ENCODE measurements at regions not wholly inside any gene's neighbourhood (a gene's known extent, or its start where the extent isn't known, plus 50 kb on each side); places are given as distances from the start of the nearest gene placed in this dataset.

GRCh38 chr11:8800520-8801110 lies 110.4 kb upstream of the AKIP1 start:
- no peak for DNase-seq

- no peak for DNase-seq
Observed at GRCh38 chr11:8801121-8801520, 109.9 kb upstream of the AKIP1 start.

GRCh38 chr11:8802251-8802650 lies 108.7 kb upstream of the AKIP1 start:
- no peak for DNase-seq

GRCh38 chr11:8803973-8804372 lies 107.0 kb upstream of the AKIP1 start:
- DNase-seq = no peak

- no peak for DNase-seq
Observed at GRCh38 chr11:8805296-8805695, 105.7 kb upstream of the AKIP1 start.

- no peak for DNase-seq
Observed at GRCh38 chr11:8806974-8807373, 104.0 kb upstream of the AKIP1 start.

- no peak for DNase-seq
Observed at GRCh38 chr11:8807544-8808225, 103.3 kb upstream of the AKIP1 start.

GRCh38 chr11:8808226-8808585 lies 102.8 kb upstream of the AKIP1 start:
- DNase-seq = no peak

- DNase-seq = no peak
Observed at GRCh38 chr11:8809241-8809938, 101.6 kb upstream of the AKIP1 start.

- DNase-seq = no peak
Observed at GRCh38 chr11:8809939-8810539, 101.0 kb upstream of the AKIP1 start.

- DNase-seq = no peak
Observed at GRCh38 chr11:8810540-8811301, 100.3 kb upstream of the AKIP1 start.

GRCh38 chr11:8811571-8811970 lies 99.4 kb upstream of the AKIP1 start:
- DNase-seq = no peak

GRCh38 chr11:8812438-8812837 lies 98.6 kb upstream of the AKIP1 start:
- no peak for DNase-seq

GRCh38 chr11:8813658-8814057 lies 97.3 kb upstream of the AKIP1 start:
- DNase-seq = peak; percentile 79

GRCh38 chr11:8814209-8814922 lies 96.6 kb upstream of the AKIP1 start:
- no peak for DNase-seq

- DNase-seq = no peak
Observed at GRCh38 chr11:8814923-8815240, 96.1 kb upstream of the AKIP1 start.

GRCh38 chr11:8818421-8818820 lies 92.6 kb upstream of the AKIP1 start:
- DNase-seq = no peak

- no peak for DNase-seq
Observed at GRCh38 chr11:8820401-8820800, 90.6 kb upstream of the AKIP1 start.

GRCh38 chr11:8822469-8822868 lies 88.5 kb upstream of the AKIP1 start:
- DNase-seq = no peak

GRCh38 chr11:8823174-8823742 lies 87.7 kb upstream of the AKIP1 start:
- DNase-seq = no peak

- no peak for DNase-seq
Observed at GRCh38 chr11:8826139-8826786, 84.7 kb upstream of the AKIP1 start.
